H1 (cell line): ENCODE measurements at regions not wholly inside any gene's neighbourhood (a gene's known extent, or its start where the extent isn't known, plus 50 kb on each side); places are given as distances from the start of the nearest gene placed in this dataset.

Experiments used
- CTCF ChIA-PET: fragments of 300-600 bp; sonication (Branson Sonifier 250); formaldehyde crosslinking; loops from one replicate; lab custom pipeline; 2021; ENCODE audit not compliant: partially characterized antibody; lab: Charles Lee
- POLR2A ChIA-PET: fragments of 300-600 bp; sonication (Branson Sonifier 250); formaldehyde crosslinking; loops from one replicate; lab custom pipeline; 2021; ENCODE audit warnings: inconsistent platforms; ENCODE audit not compliant: partially characterized antibody; lab: Charles Lee
- DNase-seq, 2 experiments: peaks; one replicate each; pipeline versions ENCODE4 v3.0.0 to v3.0.0-alpha.2; 2010 to 2022; ENCODE audit warnings: low spot score in 2 of 2, low read depth in 1 of 2, mixed read lengths in 1 of 2
- FAIRE-seq: peaks from 2 replicates; lab custom pipeline; 2011; peaks lifted over from hg19 to GRCh38; lab: Jason Lieb, UNC
- H2AFZ ChIP-seq: 2 replicates; pipeline ENCODE4 v1.8.1; 2012; ENCODE audit warnings: low read length, inconsistent platforms
- H2AK5ac ChIP-seq: 2 replicates; pipeline ENCODE4 v1.6.1; 2013; ENCODE audit warnings: low read depth, low read length
- H2BK120ac ChIP-seq: replicated peaks from 2 replicates; pipeline ENCODE3; 2013; ENCODE audit warnings: low read depth, low read length, inconsistent platforms
- H2BK12ac ChIP-seq: 2 replicates; pipeline ENCODE4 v1.6.1; 2013; ENCODE audit warnings: low read depth, low read length
- H2BK15ac ChIP-seq: 2 replicates; pipeline ENCODE4 v1.6.1; 2013; ENCODE audit warnings: low read length
- H2BK20ac ChIP-seq: 2 replicates; pipeline ENCODE4 v1.6.1; 2013; ENCODE audit warnings: low read length
- H2BK5ac ChIP-seq: 2 replicates; pipeline ENCODE4 v1.6.1; 2013; ENCODE audit warnings: low read depth, low read length
- H3K14ac ChIP-seq: 2 replicates; pipeline ENCODE4 v1.6.1; 2013; ENCODE audit warnings: inconsistent platforms; ENCODE audit not compliant: insufficient read length
- H3K18ac ChIP-seq: 2 replicates; pipeline ENCODE4 v1.6.1; 2013; ENCODE audit warnings: low read length; ENCODE audit errors: extremely low read depth
- H3K23ac ChIP-seq: 2 replicates; pipeline ENCODE4 v1.6.1; 2013; ENCODE audit warnings: inconsistent platforms; ENCODE audit not compliant: insufficient read length
- H3K23me2 ChIP-seq: 2 replicates; pipeline ENCODE4 v1.6.1; 2013; ENCODE audit warnings: low read depth, low read length
- H3K27ac ChIP-seq: 2 replicates; pipeline ENCODE4 v1.6.1; 2011; ENCODE audit warnings: low read depth, low read length, inconsistent platforms
- H3K27me3 ChIP-seq, 4 experiments: replicated peaks in 1 of 4; 1 replicate in 1 of 4; 2 replicates in 3 of 4; pipeline versions ENCODE4 v1.6.1 to v1.8.1; 2011 to 2013; ENCODE audit warnings: low read length in 3 of 4, mild to moderate bottlenecking in 3 of 4, inconsistent platforms in 2 of 4, mixed read lengths in 2 of 4, moderate library complexity in 1 of 4; ENCODE audit not compliant: control insufficient read depth in 3 of 4, insufficient read depth in 3 of 4; ENCODE audit errors: extremely low read depth in 1 of 4
- H3K36me3 ChIP-seq, 4 experiments: 2 replicates each; pipeline versions ENCODE4 v1.6.1 to v1.8.1; 2011 to 2013; ENCODE audit warnings: mild to moderate bottlenecking in 4 of 4, low read length in 3 of 4, moderate library complexity in 2 of 4, control low read depth in 1 of 4, inconsistent platforms in 1 of 4; ENCODE audit not compliant: insufficient read depth in 4 of 4, control insufficient read depth in 2 of 4
- H3K4ac ChIP-seq: replicated peaks from 2 replicates; pipeline ENCODE3; 2013; ENCODE audit warnings: low read length, low read depth, mixed read lengths, inconsistent platforms; ENCODE audit not compliant: insufficient read length
- H3K4me1 ChIP-seq, 4 experiments: replicated peaks in 1 of 4; 1 replicate in 1 of 4; 2 replicates in 3 of 4; pipeline versions ENCODE4 v1.6.1 to v1.8.1; 2011 to 2013; ENCODE audit warnings: low read length in 3 of 4, inconsistent platforms in 2 of 4, mixed read lengths in 1 of 4; ENCODE audit not compliant: insufficient read depth in 4 of 4, control insufficient read depth in 3 of 4
- H3K4me2 ChIP-seq, 2 experiments: 2 replicates each; pipeline versions ENCODE4 v1.6.1 to v1.8.1; 2011 to 2013; ENCODE audit warnings: low read depth in 2 of 2, low read length in 2 of 2, control low read depth in 1 of 2, inconsistent platforms in 1 of 2, mild to moderate bottlenecking in 1 of 2; ENCODE audit not compliant: insufficient read depth in 1 of 2
- H3K4me3 ChIP-seq, 4 experiments: fragments of 200-600, 300-600 bp in 1 of 4; sonication (generic), shearing (Covaris generic), sonication (Bioruptor Twin) in 1 of 4; 2 replicates each; pipeline versions ENCODE4 v1.5.1 to v1.8.1; 2011 to 2016; ENCODE audit warnings: low read length in 4 of 4, low read depth in 3 of 4, control low read depth in 2 of 4, inconsistent platforms in 2 of 4, mild to moderate bottlenecking in 2 of 4, mixed read lengths in 1 of 4, moderate library complexity in 1 of 4; ENCODE audit not compliant: insufficient read depth in 2 of 4; ENCODE audit errors: extremely low read depth in 1 of 4
- H3K56ac ChIP-seq: replicated peaks from 2 replicates; pipeline ENCODE3; 2013; ENCODE audit warnings: low read depth, mild to moderate bottlenecking, mixed read lengths, low read length, inconsistent platforms; ENCODE audit not compliant: insufficient read length
- H3K79me1 ChIP-seq: 2 replicates; pipeline ENCODE4 v1.6.1; 2013; ENCODE audit warnings: low read depth, low read length, control low read depth
- H3K79me2 ChIP-seq, 2 experiments: 2 replicates each; pipeline versions ENCODE4 v1.6.1 to v1.8.1; 2012 to 2013; ENCODE audit warnings: low read length in 2 of 2, mild to moderate bottlenecking in 2 of 2, inconsistent platforms in 1 of 2; ENCODE audit not compliant: insufficient read depth in 2 of 2, control insufficient read depth in 1 of 2
- H3K9ac ChIP-seq, 4 experiments: replicated peaks in 1 of 4; 1 replicate in 1 of 4; 2 replicates in 3 of 4; pipeline versions ENCODE4 v1.6.1 to v1.8.1; 2011 to 2013; ENCODE audit warnings: low read depth in 3 of 4, low read length in 3 of 4, control low read depth in 2 of 4, mild to moderate bottlenecking in 2 of 4, moderate library complexity in 2 of 4, inconsistent platforms in 1 of 4; ENCODE audit errors: extremely low read depth in 1 of 4
- H3K9me3 ChIP-seq, 2 experiments: 2 replicates each; pipeline versions ENCODE4 v1.6.1 to v1.8.1; 2012 to 2013; ENCODE audit warnings: mild to moderate bottlenecking in 2 of 2, moderate library complexity in 2 of 2, control low read depth in 1 of 2, inconsistent platforms in 1 of 2, low read depth in 1 of 2, low read length in 1 of 2, mixed read lengths in 1 of 2; ENCODE audit not compliant: insufficient read depth in 2 of 2
- H4K20me1 ChIP-seq, 2 experiments: replicated peaks in 1 of 2; 2 replicates each; pipeline versions ENCODE3 to v1.8.1; 2011 to 2013; ENCODE audit warnings: inconsistent platforms in 2 of 2, low read length in 2 of 2, mild to moderate bottlenecking in 1 of 2; ENCODE audit not compliant: insufficient read depth in 2 of 2, control insufficient read depth in 1 of 2
- H4K5ac ChIP-seq: 2 replicates; pipeline ENCODE4 v1.6.1; 2013; ENCODE audit warnings: low read length, low read depth, mixed read lengths, inconsistent platforms; ENCODE audit not compliant: insufficient read length
- H4K8ac ChIP-seq: 2 replicates; pipeline ENCODE4 v1.8.0; 2013; ENCODE audit warnings: mild to moderate bottlenecking, moderate library complexity, low read length, inconsistent platforms; ENCODE audit not compliant: insufficient read depth; ENCODE audit errors: extremely low read depth
- H4K91ac ChIP-seq: replicated peaks from 2 replicates; pipeline ENCODE3; 2013; ENCODE audit warnings: low read length, mixed read lengths, inconsistent platforms; ENCODE audit not compliant: insufficient read length
- ATF2 ChIP-seq: IDR thresholded peaks from 2 replicates; pipeline ENCODE4 v1.6.1; 2012; ENCODE audit warnings: low read length, inconsistent platforms
- BRCA1 ChIP-seq: IDR thresholded peaks from 2 replicates; pipeline ENCODE4 v1.6.1; 2012; ENCODE audit warnings: low read depth, low read length, improper control_type of control experiment
- EGR1 ChIP-seq: IDR thresholded peaks from 2 replicates; pipeline ENCODE4 v1.6.1; 2011; ENCODE audit warnings: low read depth, low read length, borderline replicate concordance
- JUND ChIP-seq: IDR thresholded peaks from 2 replicates; pipeline ENCODE4 v1.6.1; 2011; ENCODE audit warnings: mild to moderate bottlenecking, improper control_type of control experiment, low read length
- MAX ChIP-seq: IDR thresholded peaks from 2 replicates; pipeline ENCODE4 v1.6.1; 2012; ENCODE audit warnings: inconsistent platforms
- POLR2A ChIP-seq, 2 experiments: IDR thresholded peaks; 1 replicate in 1 of 2; 2 replicates in 1 of 2; pipeline ENCODE4 v1.6.1; 2011; ENCODE audit warnings: low read depth in 2 of 2, low read length in 2 of 2, mild to moderate bottlenecking in 2 of 2; ENCODE audit errors: control extremely low read depth in 1 of 2
- POLR2AphosphoS5 ChIP-seq: IDR thresholded peaks from 2 replicates; pipeline ENCODE4 v1.6.1; 2011; ENCODE audit warnings: low read depth, low read length
- RBBP5 ChIP-seq: IDR thresholded peaks from 2 replicates; pipeline ENCODE4 v1.7.1; 2012; ENCODE audit warnings: low read depth, mild to moderate bottlenecking, inconsistent platforms, low read length, moderate library complexity, borderline replicate concordance
- SP2 ChIP-seq: IDR thresholded peaks from 2 replicates; pipeline ENCODE4 v1.6.1; 2012; ENCODE audit warnings: mild to moderate bottlenecking, low read length, inconsistent platforms
- TAF1 ChIP-seq: IDR thresholded peaks from 2 replicates; pipeline ENCODE4 v1.6.1; 2011; ENCODE audit warnings: mild to moderate bottlenecking, low read depth, low read length
- WGBS, 2 experiments: shearing (Covaris generic) in 1 of 2; methylation state at CpG; one replicate each; pipeline versions ENCODE4 v1.1.6 to v1.1.7; 2013 to 2015; ENCODE audit warnings: low lambda C conversion rate in 2 of 2, mixed read lengths in 2 of 2, inconsistent platforms in 1 of 2, low coverage in 1 of 2, missing lambda C conversion rate in 1 of 2; ENCODE audit not compliant: insufficient replicate concordance in 2 of 2, insufficient coverage in 1 of 2, insufficient read length in 1 of 2; ENCODE audit errors: extremely low coverage in 1 of 2, missing lambda C conversion rate in 1 of 2; 5-methylcytosine and 5-hydroxymethylcytosine counted together

- H2AFZ ChIP-seq: no peak overlapping the region
- POLR2A ChIA-PET: no interaction called here
- FAIRE-seq: peak; percentile 45
- no peak overlapping the region for H3K56ac ChIP-seq
- no peak overlapping the region for H3K27ac ChIP-seq
- no peak overlapping the region for H2BK20ac ChIP-seq
- no peak overlapping the region for H3K14ac ChIP-seq
- peaks cover 0 to 7% (median 2%) of the 10 kb centered on the region in 4 experiments; a peak in 4 of 7 replicates for H3K4me1 ChIP-seq
- no peak for DNase-seq
- H2BK5ac ChIP-seq: no peak overlapping the region
- CTCF ChIA-PET: interaction anchor here (0.7 kb wide), 3 partner anchors 65 to 293 kb away, joined by 3 read pairs; no protein-coding TSS in a partner anchor
- no peak overlapping the region for H3K18ac ChIP-seq
- H4K5ac ChIP-seq: no peak overlapping the region
- 56% methylated on average over 6 of the region's 6 CpGs; no CpG with 5 or more reads in 1 of the 2 experiments for WGBS, 2 experiments
- H3K23me2 ChIP-seq: peaks cover 2% of the 10 kb centered on the region; the same call in 1 of the 2 replicates
- no peak overlapping the region for H2BK12ac ChIP-seq
- no peaks in the 10 kb centered on the region for H3K36me3 ChIP-seq
- H2BK120ac ChIP-seq: no peak overlapping the region
- H3K79me2 ChIP-seq: no peaks in the 10 kb centered on the region
- no peaks in the 10 kb centered on the region for H3K79me1 ChIP-seq
- TF ChIP-seq BRCA1 (no peak), TAF1 (no peak), EGR1 (no peak), MAX (no peak), POLR2AphosphoS5 (no peak), SP2 (no peak), JUND (no peak), POLR2A (IDR thresholded peaks at IDR 0.05; ENCODE audit: control extremely low read depth in 1 of 2, low read depth in 2 of 2, low read length in 2 of 2) (no peak), RBBP5 (no peak), ATF2 (no peak)
- H4K20me1 ChIP-seq: no peaks in the 10 kb centered on the region
- no peaks in the 10 kb centered on the region for H3K9me3 ChIP-seq
- H2BK15ac ChIP-seq: no peak overlapping the region
- no peaks in the 10 kb centered on the region for H3K27me3 ChIP-seq
- H3K4me3 ChIP-seq: no peak overlapping the region
- no peak overlapping the region for H4K91ac ChIP-seq
- no peak overlapping the region for H4K8ac ChIP-seq
- peak overlapping the region; percentile 16 to 29; a peak in 2 of 4 replicates for H3K4me2 ChIP-seq
- no peak overlapping the region for H3K4ac ChIP-seq
- H3K23ac ChIP-seq: no peak overlapping the region
- H3K9ac ChIP-seq: no peak overlapping the region
- no peak overlapping the region for H2AK5ac ChIP-seq
Measured at GRCh38 chr17:33858121-33858520, 397.0 kb upstream of the CCL2 start.
